Heart left ventricle (tissue), 13 donors: ENCODE measurements at regions not wholly inside any gene's neighbourhood (a gene's known extent, or its start where the extent isn't known, plus 50 kb on each side); places are given as distances from the start of the nearest gene placed in this dataset.

Experiments
- CTCF ChIP-seq, 12 donors: fragments of 200-600 bp; sonication (generic) in 4 of 12; IDR thresholded peaks; one replicate each; pipeline versions ENCODE4 v1.5.0 to v1.8.0; 2018 to 2022; ENCODE audit warnings: antibody characterized with exemption in 12 of 12, mild to moderate bottlenecking in 5 of 12
- POLR2A ChIP-seq, 2 donors: fragments of 450-650 bp; IDR thresholded peaks; one replicate each; pipeline ENCODE4 v1.6.1; 2017; ENCODE audit warnings: antibody characterized with exemption in 2 of 2, mild to moderate bottlenecking in 2 of 2, moderate library complexity in 2 of 2
- donor health status: ischemic (EF 13 %, LVEDD 7.1; RV severe dilation, severe dysfunction).
- donor health status: DM: no; HTN: yes; CAD: no.
- donor health status: DM: no; HTN: no; CAD: no.
- donor health status: ischemic (EF 25% LVEDD 6.9; RV normal size, moderate dysfunction).
- donor health status: ischemic (EF 25% LVEDD 5.7; RV mildly dilated, moderate dysfunction).
- donor health status: ischemic (EF 35%, LVEDD 5.7; RV mildly dilated, moderate dysfunction).
- donor health status: nonischemic (EF 11% LVEDD 7.7; RV severe dilation, severe dysfunction).
- donor health status: DM: yes; HTN: yes; CAD: no.
- donor health status: PGD.
- donor health status: ischemic (EF 29% LVEDD 5.4; RV normal size, mild dysfunction).
- donor health status: nonischemic (EF 23%, LVEDD 6.1; RV moderate dilation, normal function).

DNA sequence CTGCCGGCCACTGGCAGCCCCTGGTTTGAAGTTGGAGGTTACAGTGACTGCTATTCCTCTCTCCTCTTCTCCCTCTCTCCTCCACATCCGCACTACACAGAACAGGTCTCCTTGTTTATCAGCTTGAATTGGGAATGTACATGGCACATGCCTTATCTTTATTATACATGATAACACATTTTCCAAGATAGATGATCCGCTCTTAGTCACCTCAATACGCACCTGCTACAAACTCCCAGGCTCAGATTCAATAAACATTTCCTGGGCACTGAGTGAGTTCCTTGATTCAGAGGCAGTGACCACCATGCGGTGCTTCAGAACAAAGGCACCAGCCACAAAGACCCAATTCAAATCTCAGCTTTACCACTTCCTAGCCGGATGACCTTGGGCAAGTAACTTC lies 227.7 kb downstream of the TSHZ3 start:
- no peak for TF ChIP-seq CTCF (IDR thresholded peaks at IDR 0.05)
- no peak for TF ChIP-seq POLR2A (IDR thresholded peaks at IDR 0.05)
